OCI-LY1 (cell line): ENCODE measurements at regions not wholly inside any gene's neighbourhood (a gene's known extent, or its start where the extent isn't known, plus 50 kb on each side); places are given as distances from the start of the nearest gene placed in this dataset.

ENCODE experiments used
- CTCF ChIP-seq: fragments of 200-600 bp; sonication (generic), shearing (Covaris generic); IDR thresholded peaks from 2 replicates; pipeline ENCODE4 v1.5.1; 2017; ENCODE audit warnings: mild to moderate bottlenecking, antibody characterized with exemption, low read length, moderate library complexity, mixed read lengths
- EZH2 ChIP-seq: fragments of 200-600 bp; sonication (generic), shearing (Covaris generic); IDR thresholded peaks from 2 replicates; pipeline ENCODE4 v1.8.0; 2017; ENCODE audit warnings: borderline replicate concordance, mixed run types, mild to moderate bottlenecking, antibody characterized with exemption, low read length, moderate library complexity, mixed read lengths

DNA sequence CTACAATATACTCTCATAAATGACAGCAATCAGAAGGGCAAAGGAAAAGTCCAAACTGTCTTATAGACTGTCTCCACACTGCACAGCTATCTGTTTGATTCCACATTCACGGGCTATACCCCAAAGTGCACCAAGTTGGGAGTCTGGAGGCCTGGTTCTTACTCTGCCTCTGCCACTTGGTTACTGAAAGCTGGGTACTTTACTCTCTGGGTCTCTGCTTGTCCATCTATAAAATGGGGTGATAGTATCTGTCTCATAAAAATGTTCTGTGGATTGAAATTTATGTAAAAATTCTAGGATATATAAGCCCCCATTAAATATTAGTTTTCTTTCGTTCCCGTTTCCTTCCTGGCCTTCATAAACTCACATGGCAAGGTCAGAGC, 86.5 kb downstream of the CD164 start:
- TF ChIP-seq CTCF (no peak), EZH2 (no peak)
